D341Med (cell line): ENCODE measurements at regions not wholly inside any gene's neighbourhood (a gene's known extent, or its start where the extent isn't known, plus 50 kb on each side); places are given as distances from the start of the nearest gene placed in this dataset.

Experiments
- DNase-seq: peaks from one replicate; pipeline ENCODE4 v3.0.0; 2012; ENCODE audit warnings: low spot score

DNA sequence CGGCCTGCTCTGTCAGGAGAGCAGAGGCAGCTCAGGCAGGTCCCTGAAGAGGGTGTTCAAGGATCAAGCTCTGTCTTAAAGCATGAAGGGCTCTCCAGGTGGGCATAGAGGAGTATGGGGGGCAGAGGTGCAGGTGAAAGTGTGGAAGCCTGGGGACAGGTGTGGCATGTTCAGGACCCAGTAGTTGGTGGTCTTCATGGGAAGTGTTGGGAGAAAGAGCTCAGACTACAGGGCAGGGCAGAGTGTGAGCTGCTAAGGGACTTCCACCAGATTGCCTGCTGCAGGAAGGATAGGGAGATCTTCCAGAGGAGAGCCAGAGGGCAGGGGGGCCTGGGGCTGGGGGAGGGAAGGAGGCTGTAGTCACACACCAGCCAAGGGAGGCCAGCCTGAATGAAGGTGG is 156.5 kb upstream of the GDF10 start:
- DNase-seq = no peak

DNA sequence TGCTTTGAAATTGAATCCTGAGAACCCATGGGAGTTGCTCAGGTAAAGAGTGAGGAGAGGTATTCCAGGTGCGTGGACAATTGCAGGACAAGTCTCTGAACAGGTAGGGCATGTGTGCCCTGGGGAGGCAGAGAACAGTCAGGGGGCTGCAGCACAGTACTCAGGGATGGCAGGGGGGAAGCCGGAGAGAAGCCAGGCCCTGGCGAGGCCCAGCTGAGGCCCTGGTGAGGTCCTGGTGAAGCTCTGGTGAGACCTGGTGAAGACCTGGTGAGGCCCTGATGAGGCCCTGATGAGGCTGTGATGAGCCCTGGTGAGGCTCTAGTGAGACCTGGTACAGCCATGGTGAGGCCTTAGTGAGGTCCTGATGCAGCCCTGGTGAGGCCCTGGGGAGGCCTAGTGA is 155.5 kb upstream of the GDF10 start:
- DNase-seq = no peak

DNA sequence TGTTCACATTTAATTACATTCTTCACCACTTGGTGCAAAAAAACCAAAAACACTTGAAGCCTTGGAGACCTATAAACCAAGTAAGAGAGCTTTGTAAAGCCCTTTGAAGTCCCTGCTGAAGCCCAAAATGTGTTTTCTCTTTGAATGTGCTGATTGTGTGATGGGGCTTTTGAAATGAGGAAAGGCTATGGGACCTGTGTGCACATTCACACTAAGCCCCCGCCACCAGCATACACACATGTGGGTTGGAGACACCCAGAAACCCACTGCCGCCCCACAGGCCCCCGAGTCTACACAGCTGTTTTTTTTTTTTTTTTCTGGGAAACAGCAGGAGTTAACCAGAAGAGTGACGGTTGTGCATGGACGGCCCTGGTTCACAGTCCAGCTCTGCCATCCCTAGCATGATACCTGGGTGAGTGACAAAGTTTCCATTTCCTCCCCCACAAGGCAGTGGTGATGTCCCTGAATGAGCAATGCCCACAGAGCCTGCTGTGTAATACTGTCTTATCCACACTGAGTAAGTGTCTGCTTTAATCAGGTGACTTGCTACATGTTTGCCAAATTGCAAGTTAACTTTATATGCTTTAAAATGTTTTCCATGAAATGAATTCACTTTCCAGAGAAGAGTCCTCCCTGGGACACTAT is 154.6 kb upstream of the GDF10 start:
- DNase-seq = no peak

DNA sequence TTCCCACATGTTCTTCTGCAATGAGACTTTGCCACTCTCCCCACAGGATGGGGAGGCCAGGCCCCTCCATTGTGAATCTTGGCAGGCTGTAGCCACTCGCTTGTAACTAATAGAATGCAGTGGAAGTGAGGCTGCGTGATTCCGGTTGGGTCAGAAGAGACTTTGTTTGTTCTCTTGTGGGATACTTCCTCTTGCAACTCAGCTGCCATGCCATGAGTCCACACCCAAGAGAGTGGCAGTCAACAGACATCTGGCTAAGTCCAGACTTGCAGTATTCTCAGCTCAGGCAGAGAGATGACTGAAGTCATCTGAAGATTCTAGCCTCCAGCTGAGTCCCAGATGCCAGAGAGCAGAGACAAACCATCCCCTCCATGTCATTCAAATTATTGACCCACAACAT is 153.4 kb upstream of the GDF10 start:
- no peak for DNase-seq

DNA sequence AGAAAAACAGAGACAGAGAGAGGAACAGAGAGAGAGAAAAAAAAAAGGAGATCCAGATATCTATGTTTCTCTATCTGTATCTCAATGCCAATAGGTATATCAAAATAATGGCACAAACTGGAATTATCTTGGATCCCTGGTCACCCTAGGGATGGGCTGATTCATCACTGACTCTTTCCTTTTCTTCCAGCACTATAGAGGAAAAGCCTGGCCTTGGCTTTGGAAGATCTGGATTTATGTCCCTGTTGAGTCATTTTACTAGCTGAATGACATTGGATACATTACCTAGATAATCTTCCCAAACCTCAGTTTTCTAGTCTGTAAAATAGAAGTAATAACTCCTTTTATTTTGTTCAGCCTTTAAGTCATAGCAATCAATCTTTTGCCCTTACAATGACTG is 152.8 kb upstream of the GDF10 start:
- DNase-seq = no peak

DNA sequence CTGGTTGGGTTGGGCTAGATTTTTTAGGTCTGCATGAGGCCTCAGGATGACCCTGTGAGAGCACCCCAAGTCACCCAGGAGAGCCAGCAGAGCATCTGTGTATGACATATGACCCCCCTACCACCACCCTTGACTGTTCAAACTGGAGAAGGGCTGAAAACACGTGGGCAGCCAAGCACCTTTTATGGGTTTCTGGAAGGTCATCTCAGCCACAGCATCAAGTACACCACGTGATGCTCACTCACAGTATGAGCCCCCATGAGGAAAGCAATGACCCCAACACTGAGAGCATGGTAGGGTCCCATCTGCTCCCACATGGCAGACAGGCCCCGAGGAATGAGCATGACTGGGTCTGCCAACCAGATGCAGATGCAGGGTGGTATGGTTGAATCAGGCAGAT is 149.4 kb upstream of the GDF10 start:
- DNase-seq = no peak

DNA sequence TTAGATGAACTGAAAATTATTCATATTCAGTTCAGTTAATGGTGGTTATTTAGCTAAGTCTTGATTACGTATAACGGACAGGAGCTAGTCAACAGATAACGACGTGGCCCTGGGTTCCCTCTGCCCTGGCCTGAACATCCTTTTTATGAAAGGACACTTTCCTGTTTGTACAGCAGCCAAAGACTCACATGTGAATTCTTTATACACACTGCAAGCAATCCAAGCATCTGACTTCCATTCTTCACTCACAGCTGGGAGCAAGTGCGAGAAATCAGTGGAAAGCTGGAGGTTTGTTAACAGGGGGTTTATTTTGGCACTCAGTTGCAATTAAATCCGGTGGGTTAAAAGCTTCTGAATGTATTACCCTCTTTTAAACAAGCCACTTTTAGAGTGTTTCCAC is 148.1 kb upstream of the GDF10 start:
- no peak for DNase-seq

DNA sequence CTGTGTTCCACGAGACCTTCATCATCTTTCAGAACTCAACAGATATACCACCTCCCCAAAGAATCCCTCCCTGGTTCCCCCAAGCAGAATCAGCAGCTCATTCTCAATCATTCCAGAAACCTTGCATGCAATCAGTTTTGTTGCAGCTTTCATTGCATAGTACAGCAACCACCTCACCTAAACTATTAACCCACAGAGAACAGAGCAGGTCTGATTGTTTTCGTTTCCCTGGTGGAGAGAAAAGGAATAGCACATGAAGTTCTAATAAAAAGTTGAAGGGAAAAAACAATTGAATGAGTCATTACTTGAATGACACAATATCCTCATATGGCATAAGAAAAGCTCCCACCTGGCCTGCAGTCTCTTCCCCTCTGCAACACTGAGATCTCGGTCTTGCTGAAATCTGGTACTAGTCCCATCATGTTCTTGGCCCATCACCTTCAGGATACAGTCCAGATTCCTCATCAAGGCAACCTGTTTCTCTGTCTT is 147.1 kb upstream of the GDF10 start:
- no peak for DNase-seq

DNA sequence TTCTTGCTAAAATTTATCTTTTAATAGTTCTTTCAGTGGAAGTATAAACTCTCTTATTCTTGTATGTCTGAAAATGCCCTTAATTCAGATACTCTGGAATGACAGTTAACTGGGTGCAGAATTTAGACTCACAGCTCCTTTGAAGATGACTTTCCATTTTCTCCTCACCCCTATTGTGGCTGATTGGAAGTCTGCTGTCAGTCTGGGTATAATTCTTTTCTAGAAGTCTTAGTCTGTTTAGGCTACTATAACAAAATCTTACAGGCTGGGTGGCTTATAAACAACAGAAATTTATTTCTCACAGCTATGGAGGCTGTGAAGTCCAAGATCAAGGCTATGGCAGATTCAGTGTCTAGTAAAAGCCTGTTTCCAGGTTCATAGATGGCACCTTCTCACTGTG is 145.2 kb upstream of the GDF10 start:
- DNase-seq = no peak

DNA sequence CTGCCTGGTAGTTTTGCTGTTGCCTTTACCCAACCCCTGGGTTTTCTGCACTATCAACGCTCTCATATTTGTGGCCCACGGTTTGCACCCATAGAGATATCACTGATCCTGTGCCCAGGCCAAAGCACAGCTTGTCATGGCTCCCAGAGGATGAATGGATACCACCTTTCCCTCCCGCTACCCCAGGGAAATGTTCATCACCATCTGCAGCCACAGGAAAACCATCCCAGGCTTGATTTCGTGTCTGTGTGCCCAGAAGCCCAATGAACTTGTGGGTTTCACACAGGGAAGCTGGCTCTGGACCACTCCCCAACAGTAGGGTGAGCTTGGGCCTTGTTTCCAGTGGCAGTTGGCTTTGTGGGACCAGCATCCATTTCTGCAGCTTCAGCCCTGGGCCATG is 143.1 kb upstream of the GDF10 start:
- DNase-seq = no peak

DNA sequence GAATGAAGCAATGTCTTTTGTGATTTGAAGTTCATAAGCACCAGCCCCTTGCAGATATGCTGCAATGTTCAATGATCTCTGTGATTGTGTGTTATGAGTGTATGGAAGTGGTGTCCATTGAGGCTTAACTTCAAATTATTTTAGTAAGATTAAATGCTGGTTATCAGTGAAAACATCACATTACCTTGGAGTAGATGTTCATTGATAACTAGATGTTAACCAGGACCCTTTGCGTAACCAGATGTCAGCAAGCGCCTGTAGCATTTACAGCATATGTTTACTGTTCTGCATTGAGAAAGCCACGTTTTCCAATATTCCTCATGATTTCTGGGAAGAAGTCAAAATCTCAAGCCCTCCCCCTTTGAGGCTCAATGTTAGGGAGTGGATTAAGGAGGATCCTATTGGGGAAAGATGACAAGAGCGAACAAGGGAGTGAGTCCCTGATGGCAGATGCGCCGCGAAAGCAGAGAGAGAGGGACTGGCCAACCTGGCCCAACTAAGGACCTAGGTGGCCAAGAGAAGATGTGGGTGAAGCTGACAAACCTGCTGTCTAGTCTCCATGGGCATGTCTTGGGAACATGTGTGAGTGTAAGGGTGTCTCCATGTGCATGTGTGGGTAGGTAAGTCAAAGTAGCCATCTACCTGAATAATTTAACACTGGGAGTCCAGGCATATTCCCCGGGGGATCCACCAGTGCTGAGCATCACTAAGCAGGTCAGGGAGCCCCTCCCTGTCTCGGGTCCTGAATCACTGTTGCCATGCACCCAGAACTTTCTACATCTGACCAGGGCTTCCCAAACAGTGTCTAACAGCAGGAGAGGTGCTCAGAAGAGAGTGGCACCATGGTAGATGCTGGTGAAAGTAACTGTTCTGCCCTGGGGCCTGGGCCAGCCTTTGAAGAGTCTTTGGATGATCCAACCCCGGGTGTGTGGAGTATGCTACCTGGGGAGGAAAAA is 141.6 kb upstream of the GDF10 start:
- no peak for DNase-seq

DNA sequence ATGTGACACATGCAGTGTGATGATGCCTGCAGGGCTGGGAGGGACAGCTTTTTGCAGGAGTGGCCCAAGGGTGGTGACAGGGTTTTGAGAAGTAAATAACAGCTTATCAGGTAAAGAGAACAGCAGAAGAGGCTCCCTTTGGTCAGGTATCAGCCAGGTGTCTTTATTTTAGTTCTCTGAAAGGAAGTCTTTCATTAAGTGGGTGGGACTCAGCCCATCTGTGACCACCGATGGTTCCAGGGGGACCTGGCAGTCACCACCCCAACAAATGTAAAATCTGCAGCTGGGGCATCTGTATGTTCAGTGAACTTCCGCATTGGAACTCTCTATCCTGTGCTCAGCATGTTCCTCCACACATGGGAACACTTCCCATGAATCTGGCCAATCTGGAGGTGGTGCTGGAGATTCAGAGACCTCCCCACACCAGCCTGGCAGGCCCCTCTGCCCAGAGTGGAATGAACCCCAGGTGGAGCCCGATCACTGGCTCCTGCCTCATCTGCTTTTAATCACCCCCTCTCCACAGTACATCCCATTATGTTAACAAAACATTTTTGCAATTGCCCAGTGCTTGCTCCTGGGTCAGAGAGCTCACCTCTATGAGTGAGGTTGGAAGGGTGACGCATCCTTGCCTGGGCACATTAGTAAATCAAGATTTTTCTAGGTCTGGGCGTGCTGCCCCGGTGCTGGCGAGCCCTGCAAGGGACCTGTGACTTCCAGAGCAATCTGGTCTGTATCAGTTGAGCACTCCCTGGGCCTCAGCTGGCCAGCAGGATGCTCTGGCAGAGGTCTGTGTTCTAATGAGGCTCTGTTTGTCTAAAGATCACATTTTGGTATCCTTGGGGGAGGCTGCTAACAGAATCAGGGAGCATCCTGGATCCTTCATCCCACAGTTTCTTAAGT is 140.4 kb upstream of the GDF10 start:
- no peak for DNase-seq

DNA sequence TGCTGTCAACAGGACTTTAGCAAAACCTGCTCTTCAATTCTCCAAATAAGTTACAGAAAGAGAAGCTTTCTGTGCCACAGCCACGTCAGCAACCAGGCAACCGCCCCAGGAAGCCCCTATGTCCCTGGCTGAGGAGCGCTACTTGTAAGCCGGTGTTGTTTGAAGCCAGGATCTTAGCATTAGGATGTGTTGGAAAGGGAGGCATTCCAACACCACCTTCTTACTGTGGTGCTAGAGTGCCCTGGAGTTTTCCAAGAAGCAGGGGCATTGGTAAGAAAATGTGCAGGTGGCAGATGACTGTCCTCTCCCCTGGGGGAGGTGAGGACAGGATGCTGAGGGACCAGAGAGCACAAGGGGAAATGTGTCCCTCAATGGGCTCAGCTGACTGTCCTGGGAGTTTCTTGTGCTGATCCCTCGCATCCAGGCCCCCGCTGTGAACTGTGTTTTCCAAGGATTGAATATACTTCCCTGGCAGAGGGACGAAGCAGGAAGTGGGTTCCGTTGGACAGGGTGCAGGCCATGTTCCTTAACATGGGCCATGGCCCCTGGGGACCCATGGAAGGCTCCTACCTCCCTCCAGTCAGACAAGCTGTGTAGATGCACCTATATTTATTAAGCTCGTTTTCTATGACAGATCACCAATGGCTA is 139.6 kb upstream of the GDF10 start:
- no peak for DNase-seq

DNA sequence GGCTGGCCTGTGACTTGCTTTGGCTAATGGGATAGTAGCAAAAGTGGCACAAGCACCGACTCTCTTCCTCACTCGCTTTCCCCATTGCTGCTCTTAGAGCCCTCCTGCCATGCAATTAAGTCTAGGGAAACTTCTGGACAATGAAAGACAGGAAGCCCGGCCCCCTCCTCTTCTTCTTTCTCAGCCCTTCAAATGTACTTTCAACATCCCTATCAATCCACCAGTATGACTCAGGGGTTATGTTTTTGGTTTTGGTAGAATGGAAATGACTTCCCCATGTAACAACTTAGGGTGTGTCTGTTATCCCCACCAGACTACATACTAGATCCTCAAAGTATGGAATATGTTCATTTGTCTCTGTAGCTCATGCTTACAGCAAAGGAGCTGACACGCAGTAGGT is 139.0 kb upstream of the GDF10 start:
- DNase-seq = no peak

DNA sequence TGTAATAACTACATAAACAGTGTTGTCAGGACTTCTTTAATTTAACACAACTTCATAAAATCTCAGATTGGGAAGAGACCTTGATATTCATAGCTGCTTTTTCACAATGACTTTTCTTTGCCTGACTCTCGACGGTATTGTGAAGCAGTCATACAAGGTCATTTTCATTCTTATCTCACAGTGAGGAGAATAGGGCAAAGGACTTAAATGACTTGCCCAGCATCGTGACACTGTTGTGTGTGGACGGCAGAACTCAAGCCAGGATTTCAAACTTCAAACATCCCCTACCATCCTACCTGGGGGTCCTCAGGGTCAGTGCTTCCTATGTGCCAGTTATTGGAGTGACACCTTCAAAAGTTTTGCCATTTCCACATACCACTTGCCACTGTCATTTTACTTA is 138.5 kb upstream of the GDF10 start:
- DNase-seq = no peak

DNA sequence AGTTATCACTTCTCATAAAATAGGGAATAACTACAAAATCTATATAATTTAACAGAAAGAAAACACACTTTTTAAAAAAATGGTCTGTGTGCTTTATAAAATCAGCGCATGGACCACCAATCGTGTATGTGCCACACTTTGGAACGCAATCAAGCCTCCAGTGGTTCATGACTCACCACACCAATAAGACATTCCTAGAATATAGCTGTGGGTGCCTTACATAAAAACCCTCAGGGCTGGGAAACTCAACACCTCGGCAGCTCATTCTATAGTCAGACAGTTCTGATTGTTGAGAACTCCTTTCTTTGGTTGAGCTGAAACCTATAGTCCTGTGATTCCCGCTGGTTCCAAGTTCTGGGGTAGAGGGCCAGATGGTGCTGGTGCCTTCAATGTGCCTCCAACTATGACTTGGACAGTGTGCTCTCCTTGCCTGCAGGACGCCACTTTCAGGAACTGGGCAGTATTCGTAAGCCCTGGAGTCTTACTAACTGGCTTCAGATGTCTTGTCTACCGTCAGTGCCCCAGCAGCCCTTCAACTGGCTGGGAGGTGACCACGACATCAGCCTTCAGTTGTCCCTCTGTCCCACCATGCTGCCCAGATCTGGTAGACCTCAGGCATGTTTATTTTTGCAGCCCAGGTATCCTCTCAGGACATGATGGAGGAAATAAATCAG is 135.7 kb upstream of the GDF10 start:
- no peak for DNase-seq

DNA sequence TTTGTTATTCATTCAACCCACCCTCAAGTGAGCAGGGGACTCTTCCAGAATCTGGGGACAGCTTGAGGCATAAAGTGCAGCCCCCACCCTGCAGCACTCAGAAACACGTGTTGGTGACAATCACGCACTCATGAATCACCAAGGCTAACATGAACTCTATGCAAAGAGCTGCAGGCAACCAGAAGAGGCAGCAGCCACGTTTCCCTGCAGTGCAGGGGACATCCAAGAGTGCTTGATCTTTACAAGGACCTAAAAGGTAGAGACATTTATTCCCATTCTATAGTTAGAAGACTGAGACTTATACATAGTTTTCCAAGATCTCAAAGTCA is 135.2 kb upstream of the GDF10 start:
- DNase-seq = no peak

DNA sequence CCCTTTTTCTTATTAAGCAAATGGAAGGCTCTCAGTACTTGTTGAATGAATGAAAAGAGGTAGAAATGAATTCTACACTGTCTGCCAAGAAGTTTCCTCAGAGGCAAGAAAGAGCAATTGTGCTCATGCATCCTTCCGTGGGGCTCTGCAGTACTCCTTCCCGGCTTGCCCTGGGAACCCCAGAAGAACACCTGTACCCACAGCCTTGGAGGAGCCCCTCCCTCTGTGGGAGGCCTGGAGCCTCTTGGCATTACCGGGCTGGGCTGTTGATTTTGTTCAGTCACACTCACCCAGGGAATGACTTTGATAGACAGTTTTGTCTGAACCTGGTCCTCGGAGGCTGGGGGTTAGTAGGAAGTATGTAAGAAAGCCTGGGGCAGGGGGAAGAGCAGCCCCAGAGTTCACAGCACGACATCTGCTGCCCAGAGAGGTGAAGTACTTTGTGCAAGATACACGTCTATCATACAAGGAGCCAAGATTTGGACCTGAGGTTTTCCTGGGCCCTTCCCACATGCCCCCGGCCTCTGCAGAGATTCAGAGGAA is 134.8 kb upstream of the GDF10 start:
- DNase-seq = no peak

DNA sequence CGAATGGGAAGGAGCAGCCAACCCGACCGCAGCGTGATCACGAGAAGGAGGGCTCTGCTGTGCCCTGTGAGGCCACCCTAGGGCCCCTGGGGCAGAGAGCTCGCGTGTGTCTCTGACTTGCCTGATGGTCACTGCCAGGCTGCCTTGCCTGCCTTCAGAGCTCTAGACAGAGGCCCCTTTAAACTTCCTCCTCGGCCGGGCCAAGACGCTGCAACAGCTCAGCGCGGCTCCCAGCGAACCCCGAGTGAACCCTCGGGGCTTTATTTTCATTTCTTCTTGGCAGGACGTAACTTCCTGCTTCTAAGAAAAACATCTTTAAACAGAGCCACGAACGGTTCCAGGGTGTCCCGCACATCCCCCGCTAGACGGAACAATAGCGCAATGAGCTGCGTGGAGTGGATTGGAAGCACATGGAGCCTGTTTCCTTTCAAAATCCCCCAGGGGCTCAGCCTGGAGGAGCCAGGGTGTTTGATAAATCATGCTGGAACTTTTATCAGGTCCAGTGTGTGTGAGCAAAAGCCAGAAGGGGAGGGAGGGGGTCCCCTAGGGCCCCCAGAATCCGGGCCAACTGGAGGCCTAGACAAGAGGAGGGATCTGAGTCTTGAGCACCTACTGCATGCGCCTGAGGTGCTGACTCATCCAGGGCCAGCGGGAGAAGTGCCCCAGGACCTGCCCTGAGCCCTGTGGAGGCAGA is 134.1 kb upstream of the GDF10 start:
- no peak for DNase-seq

DNA sequence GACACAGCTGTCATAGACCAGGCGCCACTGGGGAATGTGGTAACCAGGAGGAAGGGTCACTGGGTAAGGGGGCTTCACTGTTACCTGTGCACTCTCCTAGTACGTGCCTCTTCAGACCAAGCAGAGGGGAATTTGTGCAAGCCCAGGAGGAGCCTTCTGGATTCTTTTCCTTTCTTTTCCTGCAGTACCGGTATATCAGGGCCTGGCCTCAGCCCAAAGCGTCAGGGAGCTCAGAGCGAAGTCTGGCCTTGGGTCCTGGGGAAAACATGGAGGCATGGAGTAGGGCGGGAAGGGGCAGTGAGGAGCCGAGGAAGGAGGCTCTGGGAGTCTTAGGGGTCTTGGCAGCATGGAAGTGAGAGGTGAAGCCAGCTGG is 133.6 kb upstream of the GDF10 start:
- DNase-seq = no peak
